ENCODE measurements at regions not wholly inside any gene's neighbourhood (a gene's known extent, or its start where the extent isn't known, plus 50 kb on each side); places are given as distances from the start of the nearest gene placed in this dataset.

- no peak for TF ChIP-seq CTCF (IDR thresholded peaks at IDR 0.05)
- no peak for TF ChIP-seq POLR2A (IDR thresholded peaks at IDR 0.05)
Observed at GRCh38 chr14:78071016-78071549, 99.1 kb upstream of the NRXN3 start.

All from body of pancreas (tissue), 4 donors.